Trophoblast cell (in vitro differentiated cells and primary cell): ENCODE measurements at regions not wholly inside any gene's neighbourhood (a gene's known extent, or its start where the extent isn't known, plus 50 kb on each side); places are given as distances from the start of the nearest gene placed in this dataset.
"Not testable (repeated sequence)": the region's sequence is repeated elsewhere in the genome, so short reads cannot be mapped to it uniquely, and the experiment has no call there.

Experiments used
- DNase-seq, 2 donors: peaks; one replicate each; pipeline ENCODE4 v3.0.0-alpha.2; 2016
- H2AFZ ChIP-seq: 2 replicates; pipeline ENCODE4 v1.6.1; 2013; ENCODE audit warnings: low read length, moderate library complexity, mild to moderate bottlenecking; ENCODE audit not compliant: insufficient read depth, poor library complexity
- H2AK5ac ChIP-seq: 2 replicates; pipeline ENCODE4 v1.6.1; 2013; ENCODE audit warnings: mild to moderate bottlenecking, low read length
- H2BK120ac ChIP-seq: 2 replicates; pipeline ENCODE4 v1.6.1; 2013; ENCODE audit warnings: low read length, mild to moderate bottlenecking, moderate library complexity; ENCODE audit not compliant: insufficient read depth, poor library complexity
- H2BK12ac ChIP-seq: 2 replicates; pipeline ENCODE4 v1.6.1; 2013; ENCODE audit warnings: mild to moderate bottlenecking, low read length, moderate library complexity
- H2BK5ac ChIP-seq: 2 replicates; pipeline ENCODE4 v1.6.1; 2013; ENCODE audit warnings: low read length, low read depth, moderate library complexity, mild to moderate bottlenecking; ENCODE audit not compliant: poor library complexity
- H3K14ac ChIP-seq: 2 replicates; pipeline ENCODE4 v1.6.1; 2013; ENCODE audit warnings: mild to moderate bottlenecking, low read length
- H3K18ac ChIP-seq: 2 replicates; pipeline ENCODE4 v1.6.1; 2013; ENCODE audit warnings: mild to moderate bottlenecking, low read length
- H3K23ac ChIP-seq: 2 replicates; pipeline ENCODE4 v1.6.1; 2013; ENCODE audit warnings: low read length
- H3K27ac ChIP-seq: 2 replicates; pipeline ENCODE4 v1.5.1; 2013; ENCODE audit warnings: low read depth, mild to moderate bottlenecking, inconsistent platforms, low read length, moderate library complexity
- H3K27me3 ChIP-seq: 2 replicates; pipeline ENCODE4 v1.6.1; 2013; ENCODE audit warnings: inconsistent platforms, mild to moderate bottlenecking, low read length, moderate library complexity; ENCODE audit not compliant: insufficient read depth
- H3K36me3 ChIP-seq, 2 experiments: 1 replicate in 1 of 2; 2 replicates in 1 of 2; pipeline ENCODE4 v1.6.1; 2013; ENCODE audit warnings: low read length in 2 of 2, mild to moderate bottlenecking in 2 of 2, moderate library complexity in 1 of 2; ENCODE audit not compliant: insufficient read depth in 2 of 2, control insufficient read depth in 1 of 2
- H3K4ac ChIP-seq: 2 replicates; pipeline ENCODE4 v1.6.1; 2013; ENCODE audit warnings: low read depth, mild to moderate bottlenecking, low read length, moderate library complexity
- H3K4me1 ChIP-seq, 2 experiments: 1 replicate in 1 of 2; 2 replicates in 1 of 2; pipeline ENCODE4 v1.6.1; 2013; ENCODE audit warnings: low read length in 2 of 2, mild to moderate bottlenecking in 2 of 2, moderate library complexity in 1 of 2; ENCODE audit not compliant: insufficient read depth in 2 of 2, control insufficient read depth in 1 of 2
- H3K4me2 ChIP-seq: 2 replicates; pipeline ENCODE4 v1.6.1; 2013; ENCODE audit warnings: inconsistent platforms, mild to moderate bottlenecking, low read length, moderate library complexity
- H3K4me3 ChIP-seq: 2 replicates; pipeline ENCODE4 v1.5.1; 2013; ENCODE audit warnings: mild to moderate bottlenecking, low read depth, low read length, inconsistent platforms
- H3K79me1 ChIP-seq: one replicate; pipeline ENCODE4 v1.6.1; 2013; ENCODE audit warnings: low read length
- H3K79me2 ChIP-seq: 2 replicates; pipeline ENCODE4 v1.6.1; 2013; ENCODE audit warnings: low read length, mild to moderate bottlenecking; ENCODE audit not compliant: control insufficient read depth, insufficient read depth, poor library complexity
- H3K9ac ChIP-seq: 2 replicates; pipeline ENCODE4 v1.6.1; 2013; ENCODE audit warnings: mild to moderate bottlenecking, low read length
- H3K9me3 ChIP-seq: 2 replicates; pipeline ENCODE4 v1.6.1; 2013; ENCODE audit warnings: low read depth, mild to moderate bottlenecking, control low read depth, inconsistent platforms, low read length; ENCODE audit not compliant: insufficient read depth
- H4K12ac ChIP-seq: 2 replicates; pipeline ENCODE4 v1.6.1; 2013; ENCODE audit warnings: low read depth, mild to moderate bottlenecking, low read length, moderate library complexity
- H4K8ac ChIP-seq: 2 replicates; pipeline ENCODE4 v1.6.1; 2013; ENCODE audit warnings: low read depth, mild to moderate bottlenecking, low read length, moderate library complexity
- H4K91ac ChIP-seq: one replicate; pipeline ENCODE4 v1.6.1; 2013; ENCODE audit warnings: low read depth, mild to moderate bottlenecking, low read length, moderate library complexity
- WGBS: extraction: QIAGEN DNeasy Blood & Tissue Kit; methylation state at CpG from one replicate; pipeline ENCODE4 v1.1.7; 2013; ENCODE audit warnings: missing lambda C conversion rate; ENCODE audit not compliant: insufficient read length, insufficient coverage; ENCODE audit errors: extremely low coverage; 5-methylcytosine and 5-hydroxymethylcytosine counted together

DNA sequence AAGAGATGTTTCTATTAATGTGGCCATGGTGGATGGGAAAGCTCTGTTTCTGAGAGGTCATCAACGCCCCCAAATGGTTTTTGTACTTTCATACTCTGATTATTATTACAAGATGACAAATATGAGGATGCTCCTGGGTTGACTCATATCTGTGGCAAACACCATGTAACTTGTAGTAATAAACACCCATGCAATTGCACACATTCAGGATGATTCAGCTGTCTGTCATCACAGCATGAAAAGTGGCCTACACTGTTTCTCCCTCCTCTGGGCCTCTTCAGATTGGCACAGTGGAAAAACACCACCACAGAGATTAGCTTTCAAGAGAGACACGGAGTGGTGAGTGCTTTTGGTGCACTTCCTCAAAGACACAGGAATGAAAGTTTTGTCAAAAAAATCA is 85.4 kb downstream of the MTNR1B start:
- Histone ChIP-seq H2BK120ac (no peak overlapping the region), H3K36me3 (no peaks in the 10 kb centered on the region), H2BK5ac (no peak overlapping the region), H3K79me1 (no peaks in the 10 kb centered on the region), H2AFZ (no peak overlapping the region), H3K18ac (no peak overlapping the region), H4K8ac (no peak overlapping the region), H3K9ac (no peak overlapping the region), H3K27me3 (no peaks in the 10 kb centered on the region), H3K4me3 (no peak overlapping the region), H3K27ac (no peak overlapping the region), H4K12ac (no peak overlapping the region), H3K4me2 (no peak overlapping the region), H3K23ac (no peak overlapping the region), H3K4ac (no peak overlapping the region), H3K9me3 (no peaks in the 10 kb centered on the region), H4K91ac (no peak overlapping the region), H3K14ac (no peak overlapping the region), H2AK5ac (no peak overlapping the region), H2BK12ac (no peak overlapping the region), H3K4me1 (no peaks in the 10 kb centered on the region), H3K79me2 (no peaks in the 10 kb centered on the region)
- peak; percentile 56 to 72 for DNase-seq
- no CpG with 5 or more reads among the region's 2 CpGs for WGBS

GRCh38 chr11:93059117-93059957 is 89.9 kb downstream of the MTNR1B start:
- Histone ChIP-seq H3K79me2 (no peaks in the 10 kb centered on the region), H2BK120ac (no peak overlapping the region), H4K91ac (no peak overlapping the region), H3K27me3 (no peaks in the 10 kb centered on the region), H3K36me3 (no peaks in the 10 kb centered on the region), H3K18ac (no peak overlapping the region), H4K8ac (no peak overlapping the region), H4K12ac (no peak overlapping the region), H3K9me3 (peaks cover 2% of the 10 kb centered on the region), H3K14ac (no peak overlapping the region), H3K4ac (no peak overlapping the region), H2BK5ac (no peak overlapping the region), H3K4me2 (no peak overlapping the region), H3K23ac (no peak overlapping the region), H2AFZ (no peak overlapping the region), H3K4me1 (no peaks in the 10 kb centered on the region), H2BK12ac (no peak overlapping the region), H2AK5ac (no peak overlapping the region), H3K9ac (no peak overlapping the region), H3K79me1 (no peaks in the 10 kb centered on the region), H3K27ac (no peak overlapping the region), H3K4me3 (no peak overlapping the region)
- no CpG with 5 or more reads among the region's 6 CpGs for WGBS
- no peak for DNase-seq

DNA sequence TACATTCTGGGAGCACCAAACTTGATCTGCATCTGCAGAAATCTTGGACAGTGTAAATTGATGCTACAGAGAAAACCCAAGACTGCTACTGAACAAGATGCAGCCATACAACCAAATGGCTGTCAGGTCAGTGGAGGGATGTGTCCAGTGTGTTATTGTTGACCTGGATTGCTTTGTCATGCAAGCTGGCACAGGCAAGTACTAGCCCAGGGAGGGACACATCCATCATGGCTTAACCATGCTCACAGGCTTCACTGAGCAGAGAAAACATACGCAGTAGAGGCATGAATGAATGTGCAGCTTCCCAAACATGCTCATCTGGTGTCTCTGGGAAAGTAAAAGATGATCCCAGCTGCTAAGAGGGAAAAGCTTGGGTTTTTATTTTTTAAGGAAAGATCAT is 93.6 kb downstream of the MTNR1B start:
- Histone ChIP-seq H3K4me3 (no peak overlapping the region), H3K9me3 (peaks cover 2% of the 10 kb centered on the region), H3K4me2 (no peak overlapping the region), H2AFZ (no peak overlapping the region), H3K27ac (no peak overlapping the region), H3K4ac (no peak overlapping the region), H3K4me1 (no peaks in the 10 kb centered on the region), H3K23ac (peak overlapping the region; percentile 17), H4K8ac (no peak overlapping the region), H3K36me3 (no peaks in the 10 kb centered on the region), H2BK120ac (no peak overlapping the region), H4K12ac (no peak overlapping the region), H3K79me2 (no peaks in the 10 kb centered on the region), H3K14ac (no peak overlapping the region), H2BK12ac (no peak overlapping the region), H4K91ac (no peak overlapping the region), H3K79me1 (no peaks in the 10 kb centered on the region), H3K9ac (no peak overlapping the region), H3K18ac (no peak overlapping the region), H2BK5ac (no peak overlapping the region), H2AK5ac (no peak overlapping the region), H3K27me3 (no peaks in the 10 kb centered on the region)
- WGBS = no CpG with 5 or more reads among the region's 1 CpG
- no peak for DNase-seq

GRCh38 chr11:93065074-93065674 is 95.7 kb downstream of the MTNR1B start:
- not testable (repeated sequence) for H4K12ac ChIP-seq, H3K79me1 ChIP-seq, H3K36me3 ChIP-seq, H3K27ac ChIP-seq, H3K23ac ChIP-seq, H3K9me3 ChIP-seq, H4K8ac ChIP-seq, H2BK120ac ChIP-seq, H2BK12ac ChIP-seq, H3K9ac ChIP-seq, H2AFZ ChIP-seq, H3K27me3 ChIP-seq, H3K18ac ChIP-seq, H2BK5ac ChIP-seq, H4K91ac ChIP-seq, H3K4ac ChIP-seq, H3K4me1 ChIP-seq, H2AK5ac ChIP-seq, H3K14ac ChIP-seq, H3K4me3 ChIP-seq, H3K4me2 ChIP-seq, H3K79me2 ChIP-seq
- DNase-seq = peak in 1 of 2 donors; percentile 31
- WGBS = no CpG with 5 or more reads among the region's 2 CpGs
